ENCODE measurements at regions not wholly inside any gene's neighbourhood (a gene's known extent, or its start where the extent isn't known, plus 50 kb on each side); places are given as distances from the start of the nearest gene placed in this dataset.
A peak's percentile ranks its signal among the peaks of the same experiment; 100 is the strongest.
"Not testable (repeated sequence)": the region's sequence is repeated elsewhere in the genome, so short reads cannot be mapped to it uniquely, and the experiment has no call there.

DNA sequence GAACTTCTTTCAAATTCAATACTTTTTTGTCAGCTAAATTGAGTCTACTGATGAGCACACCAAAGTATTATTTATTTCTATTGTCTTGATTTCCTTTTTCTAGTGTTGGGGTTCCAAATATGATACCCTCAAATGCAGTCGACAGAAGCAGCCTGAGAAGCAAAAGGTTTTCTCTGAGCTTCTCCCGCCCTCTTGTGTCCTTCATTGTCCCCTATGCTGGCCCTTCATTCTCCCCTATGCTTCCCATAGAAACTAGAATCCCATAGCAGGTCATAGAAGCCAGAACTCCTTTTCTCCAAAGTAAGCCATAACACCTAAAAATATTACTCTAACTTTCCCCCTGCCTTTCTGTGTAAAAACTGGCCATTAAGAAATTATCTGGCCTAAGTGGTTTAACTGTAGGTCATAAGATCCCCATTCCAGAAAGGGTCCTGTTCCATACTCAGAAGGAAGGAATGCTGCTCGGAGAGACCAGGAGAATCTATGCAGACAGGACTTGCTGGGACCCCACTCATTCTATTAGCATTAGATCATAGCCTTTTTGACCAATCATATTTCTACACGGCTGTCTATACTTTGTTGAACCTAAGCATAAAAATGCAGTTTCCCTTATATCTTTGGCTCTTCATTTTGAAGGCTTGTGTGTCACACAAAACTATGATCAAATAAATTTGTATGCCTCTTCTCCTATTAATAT lies 764.6 kb upstream of the PKDCC start:
- DNase-seq (ENCODE audit: low read depth, low spot score), result no peak

DNA sequence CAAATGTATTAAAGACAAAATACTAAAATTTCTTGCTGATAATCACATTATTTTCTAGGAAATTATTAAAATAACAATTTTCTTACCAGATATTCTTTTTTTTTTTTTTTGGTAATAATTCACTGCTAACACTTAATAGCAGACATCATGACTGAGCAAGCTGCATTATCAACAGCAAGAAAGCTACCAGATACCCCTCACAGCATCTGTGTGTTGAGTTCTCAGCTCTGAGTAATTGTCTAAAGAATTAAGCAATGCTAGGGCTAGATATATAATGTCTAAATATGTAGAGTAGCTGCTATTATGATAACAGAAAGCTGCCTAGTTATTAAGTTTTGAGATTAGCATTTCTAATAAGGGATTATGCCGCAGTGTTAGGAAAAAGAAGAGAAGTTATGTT lies 754.3 kb upstream of the PKDCC start:
- DNase-seq (ENCODE audit: low read depth, low spot score), result no peak

DNA sequence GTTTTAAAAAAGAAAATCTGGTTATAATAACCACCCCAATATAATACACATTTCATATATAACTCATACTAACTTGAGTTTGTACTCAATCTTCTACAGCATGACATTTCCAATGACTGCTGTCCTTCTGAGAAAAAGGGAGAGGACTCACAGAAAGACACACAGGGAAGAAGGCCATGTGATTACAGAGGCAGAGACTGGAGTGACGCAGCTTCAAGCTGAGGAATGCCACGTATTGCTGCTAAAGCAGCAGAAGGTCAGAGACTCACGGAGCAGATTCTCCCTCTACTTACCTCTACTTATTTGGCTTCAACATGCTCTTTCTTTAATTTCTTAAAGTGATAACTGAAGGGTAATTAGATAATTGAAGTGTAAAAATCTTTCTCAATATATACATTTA lies 753.5 kb upstream of the PKDCC start:
- no peak for DNase-seq (ENCODE audit: low read depth, low spot score)

DNA sequence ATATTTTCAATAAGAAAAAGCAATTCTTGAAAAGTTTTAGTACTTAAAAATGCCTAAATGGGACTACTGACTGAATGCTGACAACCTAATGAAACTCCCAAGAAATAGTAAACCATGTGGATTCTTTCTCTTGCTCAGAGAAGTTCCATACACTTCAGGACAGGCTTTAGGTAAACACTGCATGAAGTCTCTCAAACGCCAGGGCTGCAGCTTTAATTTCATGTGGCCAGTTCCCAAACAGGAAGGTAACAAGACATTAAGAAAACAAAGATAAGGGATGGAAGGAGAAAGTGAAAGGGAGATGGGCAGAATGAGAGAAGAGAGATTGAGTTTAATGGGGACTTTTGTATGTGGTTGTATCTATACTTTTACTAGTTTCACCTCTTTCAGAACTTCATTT lies 734.7 kb upstream of the PKDCC start:
- DNase-seq (ENCODE audit: low read depth, low spot score), result no peak

DNA sequence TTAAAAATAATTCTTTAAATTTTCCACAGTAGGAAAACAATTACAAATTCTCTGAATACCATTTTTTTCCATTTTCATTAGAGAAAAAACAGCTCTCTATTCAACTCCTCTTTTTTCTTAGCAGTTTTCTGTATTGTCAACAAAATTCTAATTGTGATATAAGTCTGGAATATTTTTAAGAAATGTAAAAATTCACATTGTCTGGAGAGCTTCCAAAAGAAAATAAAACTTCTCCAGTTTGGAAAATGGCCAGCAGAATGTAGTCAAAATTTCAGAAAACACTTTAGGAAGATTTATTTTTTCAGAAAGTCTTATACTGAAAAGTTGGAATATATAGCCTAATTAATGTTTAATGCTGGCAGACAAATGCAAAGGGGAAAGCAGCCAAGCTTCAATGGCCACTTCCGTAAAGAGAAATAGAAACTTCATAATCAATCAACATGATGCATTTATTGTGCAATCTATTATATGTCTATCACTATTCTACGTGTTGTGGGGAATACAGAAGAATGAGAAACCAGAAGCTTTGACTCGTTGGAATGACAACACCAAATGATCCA lies 733.2 kb upstream of the PKDCC start:
- DNase-seq (ENCODE audit: low read depth, low spot score), result no peak

DNA sequence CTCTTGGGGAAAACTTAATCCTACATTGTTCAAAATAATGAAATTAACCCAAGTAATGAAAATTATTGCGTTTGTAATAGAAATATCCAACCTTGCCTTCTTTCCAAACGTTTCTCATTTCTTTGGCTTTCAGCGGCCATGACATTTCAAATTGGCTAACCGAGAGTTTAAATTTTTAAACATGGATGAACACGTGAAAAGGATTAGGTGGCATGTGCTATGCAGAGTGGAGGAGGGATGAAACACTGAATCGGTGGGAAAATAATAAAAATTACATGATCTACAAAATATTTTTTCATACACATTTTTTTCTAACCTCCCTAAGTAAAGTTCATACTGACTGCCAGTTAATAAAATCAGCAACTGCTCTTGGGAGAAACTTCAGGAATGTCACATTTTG lies 728.4 kb upstream of the PKDCC start:
- DNase-seq (ENCODE audit: low read depth, low spot score), result no peak

DNA sequence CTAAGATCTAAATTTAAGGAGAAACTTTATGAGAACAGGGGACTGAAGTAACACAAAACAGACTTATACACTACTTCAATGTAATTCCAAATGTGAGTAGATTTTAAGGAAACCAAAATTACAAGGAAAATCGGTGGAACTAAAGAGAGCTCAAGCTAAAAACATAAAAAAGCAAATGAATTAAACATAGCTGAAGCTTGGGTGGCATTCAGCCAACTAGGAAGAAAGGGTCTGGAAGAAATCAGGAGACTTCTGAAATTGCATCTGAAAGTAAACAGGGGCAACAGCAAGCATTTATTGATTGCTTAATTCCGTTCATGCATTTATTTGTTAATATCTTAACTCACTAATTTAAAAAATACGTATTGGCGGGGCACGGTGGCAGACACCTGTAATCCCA lies 727.3 kb upstream of the PKDCC start:
- DNase-seq (ENCODE audit: low read depth, low spot score), result no peak

DNA sequence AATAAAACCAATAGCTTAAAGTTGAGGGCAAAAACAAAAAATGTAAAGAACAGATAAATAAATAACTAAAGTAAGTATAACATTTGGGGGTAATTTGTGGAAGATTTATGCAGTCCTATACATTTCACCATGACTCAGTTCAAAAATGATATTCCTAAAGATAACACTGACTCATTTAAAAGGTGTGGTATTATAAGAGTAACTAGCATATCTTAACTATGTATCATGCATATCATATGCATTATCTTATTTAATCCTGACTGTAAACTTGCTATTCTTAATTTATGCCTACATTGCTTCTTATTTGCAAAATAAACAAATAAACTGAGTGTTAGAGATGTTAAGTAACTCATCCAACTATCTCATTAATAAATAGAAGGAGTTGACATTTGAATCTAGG lies 726.5 kb upstream of the PKDCC start:
- DNase-seq (ENCODE audit: low read depth, low spot score), result no peak

DNA sequence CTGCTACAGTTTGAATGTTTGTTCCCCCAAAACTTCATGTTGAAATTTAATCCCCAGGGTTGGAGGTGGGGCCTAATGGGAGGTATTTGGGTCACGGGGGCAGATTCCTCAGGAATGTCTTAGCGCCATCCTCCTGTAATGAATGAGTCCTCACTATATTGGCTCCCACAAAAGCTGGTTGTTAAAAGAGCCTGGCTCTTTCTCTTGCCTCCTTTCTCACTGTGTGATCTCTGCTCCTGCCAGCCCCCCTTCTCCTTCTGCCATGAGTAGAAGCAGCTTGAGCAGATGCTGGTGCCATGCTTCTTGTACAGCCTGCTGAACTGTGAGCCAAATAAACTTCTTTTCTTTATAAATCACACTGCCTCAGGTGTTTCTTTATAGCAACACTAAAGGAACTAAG lies 721.0 kb upstream of the PKDCC start:
- DNase-seq (ENCODE audit: low read depth, low spot score), result peak; percentile 7

DNA sequence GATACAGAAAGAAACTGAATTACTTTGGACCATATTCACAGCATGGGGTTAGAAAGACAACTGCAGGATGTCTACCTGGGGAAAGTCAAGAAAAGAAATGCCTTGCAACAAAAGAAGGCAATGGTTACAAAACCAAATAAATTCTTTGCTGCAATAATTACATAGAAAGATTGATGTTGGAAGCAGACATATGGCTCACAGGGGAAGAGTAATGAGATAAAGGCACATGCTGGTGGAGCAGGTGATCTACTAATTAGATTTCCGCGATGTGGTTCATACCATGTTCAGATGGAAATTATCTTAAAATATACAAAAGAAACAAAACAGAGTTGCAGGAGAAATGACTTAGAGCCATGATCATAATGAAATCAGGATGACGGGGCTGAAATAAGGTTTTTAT lies 718.8 kb upstream of the PKDCC start:
- DNase-seq (ENCODE audit: low read depth, low spot score), result no peak

DNA sequence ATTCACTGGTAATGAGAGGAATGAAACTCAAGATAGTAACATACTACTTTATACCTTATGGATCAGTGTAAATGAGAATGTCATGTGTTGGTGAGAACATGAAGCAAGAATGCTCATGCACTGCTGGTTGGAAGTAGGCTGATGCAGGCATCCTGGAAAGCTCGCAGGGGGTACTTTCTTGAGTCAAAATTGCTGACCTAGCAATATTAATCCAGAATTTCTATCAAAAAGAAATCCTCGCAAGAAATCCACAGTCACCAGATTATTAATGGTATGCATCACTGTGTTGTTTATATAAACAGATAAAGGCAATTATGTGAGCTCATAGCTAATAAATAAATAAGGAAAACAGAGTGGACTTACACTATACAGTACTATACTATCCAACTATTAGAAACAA lies 713.7 kb upstream of the PKDCC start:
- DNase-seq (ENCODE audit: low read depth, low spot score), result no peak

DNA sequence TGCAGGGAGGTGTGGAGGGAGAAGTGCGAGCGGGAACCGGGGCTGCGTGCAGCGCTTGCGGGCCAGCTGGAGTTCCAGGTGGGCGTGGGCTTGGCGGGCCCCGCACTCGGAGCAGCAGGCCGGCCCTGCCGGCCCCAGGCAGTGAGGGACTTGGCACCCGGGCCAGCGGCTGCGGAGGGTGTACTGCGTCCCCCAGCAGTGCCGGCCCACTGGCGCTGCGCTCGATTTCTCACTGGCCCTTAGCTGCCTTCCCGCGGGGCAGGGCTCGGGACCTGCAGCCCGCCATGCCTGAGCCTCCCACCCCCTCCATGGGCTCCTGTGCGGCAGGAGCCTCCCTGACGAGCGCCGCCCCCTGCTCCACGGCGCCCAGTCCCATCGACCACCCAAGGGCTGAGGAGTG lies 712.2 kb upstream of the PKDCC start:
- DNase-seq (ENCODE audit: low read depth, low spot score), result not testable (repeated sequence)

DNA sequence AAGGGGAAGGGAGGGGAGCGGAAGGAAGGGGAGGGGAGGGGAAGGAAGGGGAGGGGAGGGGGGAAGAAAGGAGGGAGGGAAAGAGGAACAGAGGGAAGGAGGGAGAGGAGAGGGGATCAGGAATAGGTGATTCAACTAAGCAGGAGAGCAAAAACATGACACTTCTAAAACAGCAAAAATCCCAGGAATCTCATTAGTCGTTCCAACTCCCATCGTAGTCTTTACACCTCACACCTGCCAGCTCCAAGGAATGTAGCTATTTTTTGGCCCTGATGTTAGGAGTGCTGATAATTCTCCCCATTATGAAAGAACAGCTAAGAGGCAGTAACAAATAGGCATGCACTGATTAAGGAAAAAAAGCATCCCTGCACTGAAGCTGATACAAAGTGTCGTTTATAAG lies 709.9 kb upstream of the PKDCC start:
- peak; percentile 30 for DNase-seq (ENCODE audit: low read depth, low spot score)

DNA sequence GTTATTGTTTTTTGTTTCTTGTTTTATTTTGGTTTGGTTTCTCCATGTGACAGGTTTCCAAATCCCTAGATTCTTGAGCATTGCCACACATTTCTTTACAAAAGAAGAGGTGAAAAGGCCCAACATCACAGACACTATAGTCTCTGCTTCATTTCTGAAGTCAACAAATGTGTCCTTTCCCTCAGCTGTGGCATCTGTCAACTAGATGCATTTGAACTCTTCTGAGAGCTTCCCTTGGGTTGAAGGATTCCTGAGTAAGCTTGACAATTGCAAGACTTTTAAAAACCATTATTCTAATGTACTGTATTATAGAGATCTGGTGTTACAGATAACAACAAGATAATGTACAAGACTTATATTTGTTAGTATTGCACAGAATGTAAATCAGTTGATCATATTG lies 703.3 kb upstream of the PKDCC start:
- no peak for DNase-seq (ENCODE audit: low read depth, low spot score)

DNA sequence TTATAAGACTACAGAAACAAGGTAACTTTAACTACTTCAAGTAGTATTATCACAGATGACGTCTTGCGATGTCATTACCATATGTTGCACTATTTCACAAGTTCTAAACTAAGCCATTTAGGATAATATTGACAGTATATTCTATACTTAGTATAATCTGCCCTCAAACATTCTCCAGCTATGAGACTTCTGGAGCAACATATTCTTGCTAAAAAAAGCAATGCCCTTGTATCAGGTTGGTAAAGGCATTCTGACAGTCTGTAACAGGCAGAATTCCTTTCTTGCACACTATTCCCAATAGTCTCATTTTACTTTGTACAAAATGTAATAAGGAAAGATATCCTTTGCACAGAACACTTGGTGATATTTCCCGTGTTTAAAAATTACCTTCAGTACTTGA lies 694.8 kb upstream of the PKDCC start:
- DNase-seq (ENCODE audit: low read depth, low spot score), result no peak

DNA sequence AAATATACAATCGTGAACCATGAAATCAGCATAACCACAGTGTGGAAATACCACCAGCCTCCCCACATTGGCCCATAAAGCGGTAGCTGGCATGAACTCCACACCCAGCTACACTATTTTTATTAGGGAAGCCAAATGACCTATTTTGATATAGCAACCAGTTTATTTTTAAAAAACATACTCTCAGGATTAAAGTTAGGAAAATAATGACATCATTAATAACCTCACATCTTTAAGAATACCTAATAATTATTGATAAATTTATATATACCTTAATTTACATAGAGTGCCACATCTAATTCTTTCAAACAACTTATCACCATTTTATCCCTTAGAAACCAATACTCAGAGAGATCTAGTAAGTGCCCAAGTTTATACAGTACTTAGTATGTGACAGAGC lies 692.0 kb upstream of the PKDCC start:
- no peak for DNase-seq (ENCODE audit: low read depth, low spot score)

DNA sequence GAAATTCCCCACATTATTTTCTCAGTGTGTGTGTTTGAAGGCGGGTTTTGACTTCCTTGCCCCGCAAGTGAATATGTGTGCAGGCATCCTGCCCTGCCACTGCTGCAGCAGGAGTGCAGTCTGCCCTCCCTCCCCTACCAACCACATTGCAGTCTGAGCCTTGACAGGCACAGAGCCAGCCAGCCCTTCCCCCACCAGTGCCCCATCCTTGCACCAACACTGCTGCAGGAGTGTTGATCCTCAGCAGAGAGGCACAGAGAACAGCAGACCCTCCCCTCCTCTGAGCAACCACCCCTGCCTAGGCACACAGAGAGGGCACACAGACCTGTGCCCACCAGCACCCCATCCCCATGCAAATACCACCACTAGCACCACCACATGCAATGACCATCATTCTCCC lies 683.0 kb upstream of the PKDCC start:
- DNase-seq (ENCODE audit: low read depth, low spot score), result no peak

DNA sequence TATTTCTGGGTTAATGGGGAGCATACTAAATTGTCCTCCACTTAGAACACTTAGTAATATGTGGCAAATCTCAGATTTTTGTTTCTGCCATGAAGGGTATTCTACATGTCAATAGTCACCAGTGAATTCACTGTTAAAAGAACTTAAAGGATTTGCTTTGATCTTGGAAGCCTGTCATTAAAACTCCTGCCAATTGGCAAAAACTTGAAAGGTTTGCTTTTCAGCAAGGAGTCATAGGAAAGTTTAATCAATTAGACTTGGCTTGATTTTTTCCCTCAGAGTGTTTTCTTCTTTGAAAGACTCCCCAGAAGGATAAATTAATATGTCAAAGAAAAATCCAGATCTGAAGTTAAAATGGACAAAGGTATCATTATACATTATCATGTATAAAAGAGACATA lies 671.9 kb upstream of the PKDCC start:
- DNase-seq (ENCODE audit: low read depth, low spot score), result no peak

DNA sequence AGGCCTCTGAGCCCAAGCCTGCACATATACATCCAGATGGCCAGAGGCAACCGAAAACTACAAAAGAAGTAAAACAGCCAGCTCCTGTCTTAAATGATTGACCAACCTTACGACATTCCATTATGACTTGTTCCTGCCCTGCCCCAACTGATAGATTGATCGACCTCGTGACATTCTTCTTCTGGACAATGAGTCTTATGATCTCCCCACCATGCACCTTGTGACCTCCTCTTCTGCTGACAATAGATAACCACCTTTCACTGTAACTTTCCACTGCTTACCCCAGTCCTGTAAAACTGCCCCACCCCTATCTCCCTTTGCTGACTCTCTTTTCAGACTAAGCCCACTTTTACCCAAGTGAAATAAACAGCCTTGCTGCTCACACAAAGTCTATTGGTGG lies 670.0 kb upstream of the PKDCC start:
- DNase-seq (ENCODE audit: low read depth, low spot score), result no peak

DNA sequence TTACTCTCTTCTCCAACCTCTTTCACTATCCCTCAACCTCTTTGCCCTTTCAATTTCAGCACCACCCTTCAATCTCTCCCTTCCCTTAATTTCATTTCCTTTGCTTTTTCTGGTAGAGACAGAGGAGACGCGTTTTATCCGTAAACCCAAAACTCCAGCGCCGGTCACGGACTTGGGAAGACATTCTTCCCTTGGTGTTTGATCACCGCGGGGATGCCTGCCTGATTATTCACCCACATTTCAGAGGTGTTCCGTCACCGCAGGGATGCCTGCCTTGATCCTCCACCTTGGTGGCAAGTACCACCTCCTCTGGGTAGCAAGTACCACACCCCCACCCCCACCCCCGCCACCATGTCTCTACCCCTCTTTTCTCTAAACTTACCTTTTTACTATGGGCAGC lies 669.4 kb upstream of the PKDCC start:
- no peak for DNase-seq (ENCODE audit: low read depth, low spot score)

DNA sequence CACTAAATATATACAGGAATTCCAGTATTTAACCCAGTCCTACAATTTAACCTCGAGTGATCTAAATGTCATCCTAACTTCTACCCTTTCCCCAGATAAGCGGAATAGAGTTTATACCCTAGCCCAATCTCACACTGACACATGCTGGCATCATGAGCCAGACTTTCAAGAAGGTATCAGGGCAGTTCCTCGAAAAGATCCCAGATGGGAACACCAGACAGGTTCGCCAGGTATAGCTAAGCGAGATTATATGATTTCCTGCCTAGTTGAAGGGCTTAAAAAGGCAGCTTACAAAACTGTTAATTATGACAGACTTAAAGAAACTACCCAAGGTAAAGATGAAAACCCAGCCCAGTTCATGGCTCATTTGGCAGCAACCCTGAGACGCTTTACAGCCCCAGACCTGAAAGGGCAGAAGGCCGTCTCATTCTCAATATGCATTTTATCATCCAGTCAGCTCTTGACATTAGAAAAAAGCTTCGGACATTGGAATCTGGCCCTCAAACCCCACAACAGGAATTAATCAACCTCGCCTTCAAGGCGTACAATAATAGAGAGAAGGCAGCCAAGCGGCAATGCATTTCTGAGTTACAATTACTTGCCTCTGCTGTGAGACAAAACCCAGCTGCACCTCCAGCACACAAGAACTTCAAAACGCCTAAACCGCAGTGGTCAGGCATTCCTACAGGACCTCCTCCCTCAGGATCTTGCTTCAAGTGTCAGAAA lies 668.2 kb upstream of the PKDCC start:
- no peak for DNase-seq (ENCODE audit: low read depth, low spot score)

DNA sequence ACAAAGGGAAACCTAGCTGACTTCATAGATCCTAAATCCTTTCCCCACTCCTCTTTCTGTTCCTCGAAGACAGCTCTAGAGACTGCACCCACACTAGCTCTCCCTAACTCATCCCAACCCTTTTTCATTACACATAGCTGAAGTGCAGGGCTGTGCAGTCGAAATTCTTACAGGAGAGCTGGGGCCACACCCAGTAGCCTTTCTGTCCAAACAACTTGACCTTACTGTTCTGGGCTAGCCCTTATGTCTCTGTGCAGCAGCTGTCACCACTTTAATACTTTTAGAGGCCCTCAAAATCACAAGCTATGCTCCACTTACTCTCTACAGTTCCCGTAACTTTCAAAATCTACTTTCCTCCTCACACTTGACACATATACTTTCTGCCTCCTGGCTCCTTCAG lies 666.1 kb upstream of the PKDCC start:
- no peak for DNase-seq (ENCODE audit: low read depth, low spot score)

DNA sequence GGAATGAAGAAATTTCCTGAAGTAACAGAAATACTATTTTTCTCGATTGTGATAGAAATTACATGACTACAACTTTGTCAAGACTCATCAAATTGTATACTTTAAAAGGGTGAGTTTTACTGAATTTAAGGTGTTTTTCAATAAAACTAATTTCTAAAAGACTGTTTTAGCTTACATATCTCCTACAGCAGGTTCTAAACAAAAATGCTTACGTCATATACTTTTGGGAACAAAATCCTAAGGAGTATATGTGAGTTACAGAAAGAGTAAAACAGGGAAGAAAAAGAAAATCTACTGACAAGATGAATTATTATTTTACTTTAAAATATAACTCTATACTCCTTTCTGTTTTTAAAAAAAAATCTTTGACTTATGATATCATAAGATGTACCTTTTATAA lies 660.3 kb upstream of the PKDCC start:
- no peak for DNase-seq (ENCODE audit: low read depth, low spot score)

All from iPS DF 19.7 (cell line).